Right lobe of liver (tissue), 6 donors: ENCODE measurements at regions not wholly inside any gene's neighbourhood (a gene's known extent, or its start where the extent isn't known, plus 50 kb on each side); places are given as distances from the start of the nearest gene placed in this dataset.

Experiments used
- ATAC-seq, 4 donors: fragments of 200-7000 bp; cut with Tn5 transposase; one replicate each; pipeline ENCODE4 v1.9.1; 2020; ENCODE audit warnings: mild to moderate bottlenecking in 4 of 4, moderate library complexity in 4 of 4
- DNase-seq, 3 donors: peaks; one replicate each; pipeline ENCODE4 v3.0.0-alpha.2; 2020
- H3K27ac ChIP-seq, 3 donors: fragments of 200-600 bp; one replicate each; pipeline ENCODE4 v1.8.0; 2022
- H3K27me3 ChIP-seq, 2 donors: fragments of 200-600 bp; one replicate each; pipeline ENCODE4 v1.8.0; 2022
- H3K36me3 ChIP-seq, 4 donors: fragments of 200-600 bp; sonication (generic) in 1 of 4; one replicate each; pipeline versions ENCODE4 v1.5.1 to v1.8.0; 2017 to 2022; ENCODE audit warnings: control low read depth in 1 of 4
- H3K4me1 ChIP-seq, 4 donors: fragments of 200-600 bp; sonication (generic) in 1 of 4; one replicate each; pipeline versions ENCODE4 v1.5.1 to v1.8.0; 2017 to 2022; ENCODE audit warnings: control low read depth in 1 of 4
- H3K4me3 ChIP-seq, 3 donors: fragments of 200-600 bp; one replicate each; pipeline ENCODE4 v1.8.0; 2022
- H3K9me3 ChIP-seq, 4 donors: fragments of 200-600 bp; sonication (generic) in 1 of 4; one replicate each; pipeline versions ENCODE4 v1.5.1 to v1.8.0; 2017 to 2022; ENCODE audit warnings: control low read depth in 1 of 4
- CTCF ChIP-seq, 4 donors: fragments of 200-600 bp in 3 of 4; fragments of 450-650 bp in 1 of 4; IDR thresholded peaks; one replicate each; pipeline versions ENCODE4 v1.5.1 to v1.8.0; 2016 to 2022; ENCODE audit warnings: antibody characterized with exemption in 4 of 4, mild to moderate bottlenecking in 2 of 4
- POLR2A ChIP-seq: fragments of 450-650 bp; IDR thresholded peaks from one replicate; pipeline ENCODE4 v1.6.1; 2017; ENCODE audit warnings: antibody characterized with exemption, mild to moderate bottlenecking
- WGBS: methylation state at CpG from one replicate; pipeline ENCODE4 v1.1.6; 2018; ENCODE audit warnings: low coverage, low lambda C conversion rate; ENCODE audit not compliant: insufficient coverage; ENCODE audit errors: missing lambda C conversion rate; 5-methylcytosine and 5-hydroxymethylcytosine counted together
- intact Hi-C, 2 donors: fragments of 100-400 bp; cut with DNase I; formaldehyde crosslinking; loops; one replicate each; pipeline versions ENCODE4 v1.11.2 to v1.14.1; 2022
- donor health status: DM: no; HTN: yes; CAD: no.
- donor health status: DM: no; HTN: no; CAD: no.
- donor health status: DM: no; HTN: no; CAD: no.
- donor health status: DM: no; HTN: yes; CAD: no.
- donor health status: DM: no; HTN: yes; CAD: no.

GRCh38 chr5:174348311-174348981 is 302.9 kb downstream of the NSG2 start:
- H3K27me3 ChIP-seq = no peaks in the 10 kb centered on the region
- H3K36me3 ChIP-seq = no peaks in the 10 kb centered on the region
- no peaks in the 10 kb centered on the region for H3K9me3 ChIP-seq
- DNase-seq (no peak), ATAC-seq (no peak)
- intact Hi-C loops = no loop called here
- TF ChIP-seq CTCF (IDR thresholded peaks at IDR 0.05) (no peak), POLR2A (no peak)
- H3K4me3 ChIP-seq = no peak overlapping the region
- H3K4me1 ChIP-seq = no peaks in the 10 kb centered on the region
- WGBS = 67% methylated on average over 8 of the region's 8 CpGs
- H3K27ac ChIP-seq = no peak overlapping the region

GRCh38 chr5:174352681-174353080 is 307.2 kb downstream of the NSG2 start:
- TF ChIP-seq CTCF (IDR thresholded peaks at IDR 0.05) (no peak), POLR2A (no peak)
- WGBS = 50% methylated on average over 4 of the region's 4 CpGs
- Histone ChIP-seq H3K36me3 (no peaks in the 10 kb centered on the region), H3K27me3 (no peaks in the 10 kb centered on the region), H3K4me1 (no peaks in the 10 kb centered on the region), H3K9me3 (no peaks in the 10 kb centered on the region), H3K27ac (no peak overlapping the region), H3K4me3 (no peak overlapping the region)
- DNase-seq (no peak), ATAC-seq (no peak)
- intact Hi-C loops = no loop called here

GRCh38 chr5:174354571-174354970 is 309.1 kb downstream of the NSG2 start:
- TF ChIP-seq POLR2A = no peak
- no peak for TF ChIP-seq CTCF (IDR thresholded peaks at IDR 0.05)
- 54% methylated on average over 4 of the region's 5 CpGs for WGBS
- Histone ChIP-seq H3K4me1 (no peaks in the 10 kb centered on the region), H3K36me3 (no peaks in the 10 kb centered on the region), H3K27me3 (no peaks in the 10 kb centered on the region), H3K4me3 (no peak overlapping the region), H3K9me3 (no peaks in the 10 kb centered on the region), H3K27ac (no peak overlapping the region)
- intact Hi-C loops = no loop called here
- ATAC-seq (no peak), DNase-seq (no peak)

GRCh38 chr5:174355208-174355612 is 309.7 kb downstream of the NSG2 start:
- no peaks in the 10 kb centered on the region for H3K27me3 ChIP-seq
- intact Hi-C loops = no loop called here
- H3K4me3 ChIP-seq = no peak overlapping the region
- no peak overlapping the region for H3K27ac ChIP-seq
- H3K4me1 ChIP-seq = no peaks in the 10 kb centered on the region
- WGBS = 43% methylated on average over 2 of the region's 2 CpGs
- no peaks in the 10 kb centered on the region for H3K9me3 ChIP-seq
- H3K36me3 ChIP-seq = no peaks in the 10 kb centered on the region
- DNase-seq (no peak), ATAC-seq (no peak)
- TF ChIP-seq CTCF (IDR thresholded peaks at IDR 0.05) (no peak), POLR2A (no peak)

GRCh38 chr5:174355995-174356394 is 310.5 kb downstream of the NSG2 start:
- H3K27ac ChIP-seq = no peak overlapping the region
- H3K4me3 ChIP-seq = no peak overlapping the region
- H3K9me3 ChIP-seq = no peaks in the 10 kb centered on the region
- no peaks in the 10 kb centered on the region for H3K36me3 ChIP-seq
- TF ChIP-seq POLR2A (no peak), CTCF (IDR thresholded peaks at IDR 0.05) (no peak)
- no peaks in the 10 kb centered on the region for H3K4me1 ChIP-seq
- no peaks in the 10 kb centered on the region for H3K27me3 ChIP-seq
- 13% methylated on average over 1 of the region's 2 CpGs for WGBS
- ATAC-seq (no peak), DNase-seq (no peak)
- intact Hi-C loops = no loop called here
